OCI-M1 (cell line): ENCODE measurements at regions not wholly inside any gene's neighbourhood (a gene's known extent, or its start where the extent isn't known, plus 50 kb on each side); places are given as distances from the start of the nearest gene placed in this dataset.
A peak's percentile ranks its signal among the peaks of the same experiment; 100 is the strongest.
"Not testable (repeated sequence)": the region's sequence is repeated elsewhere in the genome, so short reads cannot be mapped to it uniquely, and the experiment has no call there.

Experiments used
- DNase-seq: peaks from one replicate; lab custom pipeline; 2025; lab: John Stamatoyannopoulos, UW

DNA sequence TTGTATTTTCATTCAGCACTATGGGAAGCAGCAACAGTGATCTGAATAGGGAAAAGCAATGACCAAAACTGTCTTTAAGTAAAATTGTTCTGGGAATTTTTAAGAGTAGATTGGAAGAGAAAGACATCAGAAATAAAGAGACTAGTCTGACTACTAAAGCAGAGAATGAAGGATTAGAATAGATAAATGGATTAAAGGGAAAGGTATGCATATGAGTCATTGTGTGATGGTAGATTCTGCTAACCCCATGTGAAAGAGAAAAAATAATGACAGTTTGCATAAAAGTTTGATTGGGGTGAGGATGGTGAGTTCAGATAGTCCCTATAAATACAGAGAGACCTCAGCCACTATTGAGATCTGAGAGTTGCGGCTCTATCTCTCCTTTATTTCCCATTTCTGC is 139.6 kb upstream of the DCC start:
- DNase-seq: no peak

DNA sequence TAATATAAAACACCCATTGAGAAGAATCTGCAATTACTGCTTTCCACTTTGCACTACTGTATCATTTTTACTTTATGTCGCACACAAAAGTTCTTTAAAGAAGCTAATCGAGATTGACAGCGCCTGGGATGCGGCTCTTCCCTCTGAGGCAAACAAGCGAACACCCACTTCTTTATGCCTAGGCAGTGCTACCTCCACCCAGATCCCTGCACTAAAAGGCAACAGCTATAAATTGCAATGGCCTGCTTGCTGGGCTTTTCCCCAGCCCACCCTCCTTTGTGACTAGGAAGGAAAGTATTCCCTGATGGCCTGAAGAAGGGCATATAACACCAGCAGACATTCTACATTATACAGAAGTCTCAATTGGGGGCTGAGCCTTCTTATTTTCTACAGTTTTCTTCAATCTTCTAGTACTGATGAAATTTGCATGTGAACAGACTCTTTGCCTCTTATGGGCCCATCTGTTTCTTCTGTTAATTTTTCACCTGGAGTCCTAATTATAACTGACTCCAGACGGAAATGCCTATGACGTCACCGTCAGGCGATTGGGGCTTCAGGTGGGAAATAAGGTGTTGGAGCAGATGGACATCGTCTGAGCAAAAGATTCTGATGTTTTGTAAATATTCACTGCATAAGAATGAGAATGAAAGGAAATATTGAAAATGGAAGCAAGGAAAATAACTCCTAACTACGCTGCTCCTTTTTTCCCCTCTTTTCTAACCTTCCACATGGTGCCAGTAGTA is 138.9 kb upstream of the DCC start:
- DNase-seq: no peak

DNA sequence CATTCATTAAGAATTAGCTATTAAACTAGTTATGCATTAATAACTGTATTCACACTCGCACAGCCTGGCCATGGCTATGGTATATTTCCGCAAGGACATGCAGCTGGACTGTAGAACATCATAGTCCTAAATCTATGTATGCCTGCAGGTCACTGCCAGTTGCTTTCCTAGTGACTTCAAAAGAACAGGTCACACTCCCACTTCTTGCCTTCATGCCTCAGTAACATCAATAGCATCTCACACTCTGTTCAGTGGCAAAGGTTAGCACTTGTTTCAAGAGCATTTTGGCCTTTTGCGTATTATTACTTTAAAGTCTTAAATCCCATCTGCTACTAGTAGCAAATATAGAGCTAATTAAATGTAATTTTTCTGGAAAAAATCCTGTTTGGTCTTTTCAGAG is 131.4 kb upstream of the DCC start:
- no peak for DNase-seq

DNA sequence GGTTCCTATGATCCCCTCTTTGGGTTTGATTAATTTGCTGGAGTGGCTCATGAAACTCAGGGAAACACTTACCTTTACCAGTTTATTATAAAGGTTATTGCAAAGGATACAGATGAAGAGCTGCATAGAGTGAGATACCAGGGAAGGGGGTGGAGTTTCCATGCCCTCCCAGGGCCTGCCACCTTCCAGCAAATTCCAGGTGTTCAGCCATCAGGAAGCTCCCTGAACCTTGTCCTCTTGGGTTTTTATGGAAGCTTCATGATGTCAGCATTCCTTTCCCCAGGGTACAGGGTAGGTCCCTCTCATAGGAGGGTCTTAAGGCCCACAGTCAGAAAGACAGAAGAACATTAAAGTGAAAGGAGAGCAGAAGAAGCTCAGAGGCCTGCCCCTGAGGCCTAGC is 123.9 kb upstream of the DCC start:
- DNase-seq: no peak

DNA sequence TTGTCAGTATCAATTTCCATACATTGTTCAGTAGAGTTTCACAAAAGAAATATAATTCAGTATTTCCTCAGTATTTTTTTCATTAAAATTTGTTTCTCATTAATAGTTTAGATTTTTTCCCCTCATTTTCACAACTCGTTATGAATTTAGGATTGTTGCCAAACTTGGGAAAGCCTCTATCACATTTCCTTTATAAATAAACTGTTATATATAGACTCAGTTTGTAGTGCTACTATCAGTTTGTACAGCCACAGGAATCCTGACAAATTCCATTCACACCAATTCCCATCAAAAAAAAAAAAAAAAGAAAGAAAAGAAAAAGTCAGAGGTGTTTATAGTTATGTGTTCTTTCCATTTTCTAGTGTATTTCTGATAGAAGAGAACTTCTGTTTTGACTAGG is 123.3 kb upstream of the DCC start:
- DNase-seq: no peak

DNA sequence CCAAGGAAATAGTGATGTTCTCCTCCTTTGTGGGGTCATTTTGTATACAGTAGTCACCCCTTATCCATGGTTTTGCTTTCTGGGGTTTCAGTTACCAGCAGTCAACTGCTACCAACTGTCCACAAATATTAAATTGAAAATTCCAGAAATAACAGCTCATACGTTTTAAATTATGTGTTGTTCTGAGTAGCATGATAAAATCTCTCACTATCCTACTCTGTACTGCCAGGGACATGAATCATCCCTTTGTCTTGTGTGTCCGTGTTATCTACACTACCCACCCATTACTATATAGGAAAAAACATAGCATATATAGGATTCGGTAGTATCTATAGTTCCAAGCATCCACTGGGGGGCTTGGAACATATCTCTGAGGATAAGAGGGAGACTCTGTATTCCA is 120.9 kb upstream of the DCC start:
- no peak for DNase-seq

DNA sequence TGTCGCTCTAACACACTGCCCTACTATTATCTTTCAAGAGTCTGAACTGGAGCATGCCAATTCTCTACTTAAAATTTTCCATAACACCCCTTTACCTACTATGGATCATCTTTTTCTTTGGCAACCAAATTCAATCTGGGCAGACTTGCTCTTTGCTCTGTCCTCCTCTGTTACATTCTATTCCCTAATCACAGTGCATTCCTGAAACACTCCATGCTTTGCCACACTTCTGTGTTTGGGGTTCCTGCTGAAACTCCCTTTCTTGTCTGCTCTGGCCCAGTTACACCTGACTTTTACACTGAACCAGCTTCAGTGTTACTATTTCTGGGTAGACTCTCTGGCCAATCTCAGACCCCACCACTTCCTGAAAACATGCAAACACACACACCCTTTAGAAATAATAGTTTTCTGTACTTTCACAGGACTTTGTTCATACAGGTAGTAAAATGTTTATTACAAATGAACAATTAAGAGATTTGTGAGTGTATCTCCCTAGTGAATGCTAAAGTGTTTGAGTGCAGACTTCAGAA is 119.9 kb upstream of the DCC start:
- DNase-seq: no peak

DNA sequence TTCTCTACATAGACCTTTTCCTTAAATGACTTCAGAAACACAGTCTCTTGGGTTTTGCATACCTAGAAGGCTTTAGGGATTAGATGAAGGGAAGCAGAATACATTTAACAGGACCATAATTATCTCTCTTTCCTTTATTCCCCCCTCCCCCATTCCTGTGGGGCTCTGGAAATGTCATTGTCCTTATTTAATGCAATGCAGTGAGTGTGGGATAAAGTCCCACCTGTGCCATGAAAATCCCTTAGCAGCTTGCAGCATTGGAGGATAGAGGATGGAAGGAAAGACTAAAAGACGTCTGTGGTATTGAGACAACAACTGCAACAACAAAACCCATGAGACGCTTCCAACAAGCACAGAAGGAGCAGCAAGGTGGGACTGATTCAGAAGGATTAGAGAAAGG is 117.8 kb upstream of the DCC start:
- no peak for DNase-seq

DNA sequence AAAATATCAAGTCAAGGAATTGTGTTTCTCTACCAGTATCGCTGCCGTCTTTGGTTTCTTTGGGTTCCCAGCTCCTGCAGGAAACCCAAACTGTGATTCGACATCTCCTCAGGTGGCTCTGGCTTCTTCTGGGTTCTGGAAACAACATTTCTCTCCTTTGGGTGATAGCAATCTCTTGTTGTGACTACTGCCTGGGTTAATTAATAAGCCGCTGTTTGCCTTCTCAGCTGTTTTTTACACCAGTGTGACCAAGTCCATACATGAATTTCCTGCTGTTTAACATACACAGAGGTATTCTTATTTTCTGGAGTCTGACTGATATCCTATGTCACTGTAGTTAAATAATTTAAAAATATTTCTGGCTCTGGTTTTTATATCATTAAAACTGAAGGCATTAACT is 112.5 kb upstream of the DCC start:
- no peak for DNase-seq

DNA sequence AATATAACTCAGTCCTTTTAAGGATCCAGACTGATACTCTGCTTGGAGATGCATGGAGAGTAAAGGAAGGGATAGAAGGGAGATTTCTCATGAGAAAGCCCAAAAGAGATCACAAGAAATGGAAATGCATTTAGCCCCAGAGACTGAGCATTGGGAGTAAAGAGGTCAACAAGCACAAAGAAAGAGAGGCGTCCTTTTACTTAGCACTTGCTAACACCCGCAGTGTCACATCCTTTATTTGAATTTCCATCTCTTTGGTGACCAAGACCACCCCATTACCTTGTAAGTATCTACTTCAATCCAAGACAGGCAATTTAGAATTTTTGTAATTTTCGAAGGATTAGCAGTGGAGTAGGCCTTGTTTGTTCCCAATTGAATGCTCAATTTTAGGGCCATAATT is 111.8 kb upstream of the DCC start:
- DNase-seq: no peak

DNA sequence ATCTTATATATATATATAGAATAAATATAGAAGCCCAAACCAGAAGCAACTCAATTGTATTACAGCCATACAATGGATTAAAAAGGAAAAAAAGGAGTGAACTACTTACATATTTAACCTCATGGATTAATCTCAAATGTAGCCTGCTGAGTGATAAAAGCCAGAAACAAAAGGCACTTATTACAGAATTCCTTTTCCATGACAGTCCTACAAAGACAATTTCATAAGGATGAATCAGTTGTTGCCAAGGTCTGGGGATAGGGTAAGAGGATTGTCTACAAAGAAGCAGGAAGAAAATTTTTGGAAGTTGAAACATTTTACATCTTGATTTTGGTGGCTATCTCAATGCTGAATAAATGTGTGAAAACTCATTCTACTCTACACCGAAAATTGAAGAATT is 103.9 kb upstream of the DCC start:
- no peak for DNase-seq

DNA sequence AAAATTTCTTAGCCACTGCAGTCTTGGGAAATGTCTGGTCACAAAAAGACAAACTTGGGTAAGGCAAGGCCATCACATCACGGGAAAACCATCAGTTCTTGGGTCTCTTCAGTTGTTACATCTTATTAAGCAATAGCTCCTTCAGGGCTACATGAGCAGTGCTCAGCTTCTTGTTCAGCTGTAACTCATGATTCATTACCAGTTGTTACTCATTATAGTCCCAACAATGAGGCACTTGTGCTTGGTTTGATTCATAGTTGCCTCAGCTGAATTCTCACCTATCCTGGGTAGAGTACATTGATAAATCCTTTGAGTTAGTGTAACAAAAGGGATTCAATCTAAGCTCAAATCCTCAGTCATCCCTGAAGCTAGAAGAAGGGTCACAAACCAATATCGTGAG is 102.4 kb upstream of the DCC start:
- no peak for DNase-seq

DNA sequence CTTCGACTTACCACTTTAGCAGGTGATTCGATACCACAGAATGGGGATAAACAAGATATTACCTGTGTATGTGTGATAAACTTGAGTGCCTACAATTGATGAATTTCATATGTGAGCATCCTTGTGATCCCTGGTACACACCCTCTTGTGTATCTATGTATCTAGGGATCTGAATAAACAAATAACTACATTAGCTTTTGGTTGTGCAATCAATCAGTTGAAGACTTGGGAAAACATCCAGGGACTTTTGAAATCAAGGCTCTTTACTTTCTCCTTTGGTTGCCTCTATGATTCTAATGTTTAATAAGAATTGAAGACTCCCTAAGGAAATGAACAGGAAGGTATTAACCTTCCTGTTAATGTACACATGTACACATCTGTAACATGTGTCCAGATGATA is 97.3 kb upstream of the DCC start:
- no peak for DNase-seq

DNA sequence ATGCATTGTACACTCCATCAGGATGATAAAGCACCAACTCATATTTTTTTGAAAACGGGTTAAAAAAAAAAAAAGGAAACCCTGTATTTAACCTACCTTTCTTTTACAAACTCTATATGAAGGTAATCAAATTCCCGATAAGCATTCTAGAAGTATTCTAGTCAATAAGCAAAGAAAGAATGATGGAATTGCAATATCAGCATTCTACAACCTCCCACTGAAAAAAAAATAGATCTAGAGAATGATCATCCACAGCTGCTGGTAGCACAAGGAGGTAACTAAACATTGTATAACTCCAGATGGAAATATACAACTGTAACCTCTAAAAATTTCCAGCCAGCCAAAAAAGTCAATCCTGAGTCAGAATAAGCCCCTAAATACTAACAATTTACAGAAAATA is 95.3 kb upstream of the DCC start:
- no peak for DNase-seq

DNA sequence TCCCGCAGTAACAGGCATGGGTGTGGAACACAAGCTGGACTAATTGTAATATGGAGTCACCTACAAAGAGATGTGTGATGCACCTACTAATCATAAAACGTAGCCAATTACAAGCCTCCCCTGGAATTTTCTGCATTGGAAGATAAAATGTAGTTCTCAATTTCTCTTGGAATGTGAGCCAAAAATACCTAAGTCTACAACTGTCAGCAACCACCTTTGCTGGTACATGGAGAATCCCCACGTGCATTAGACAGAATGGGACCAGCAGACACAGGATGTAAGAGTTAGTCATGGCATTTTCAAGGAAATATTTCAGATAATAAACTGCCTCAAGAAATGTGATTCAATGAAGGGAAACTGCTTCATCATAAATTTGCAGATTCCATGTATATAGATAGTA is 85.6 kb upstream of the DCC start:
- no peak for DNase-seq

DNA sequence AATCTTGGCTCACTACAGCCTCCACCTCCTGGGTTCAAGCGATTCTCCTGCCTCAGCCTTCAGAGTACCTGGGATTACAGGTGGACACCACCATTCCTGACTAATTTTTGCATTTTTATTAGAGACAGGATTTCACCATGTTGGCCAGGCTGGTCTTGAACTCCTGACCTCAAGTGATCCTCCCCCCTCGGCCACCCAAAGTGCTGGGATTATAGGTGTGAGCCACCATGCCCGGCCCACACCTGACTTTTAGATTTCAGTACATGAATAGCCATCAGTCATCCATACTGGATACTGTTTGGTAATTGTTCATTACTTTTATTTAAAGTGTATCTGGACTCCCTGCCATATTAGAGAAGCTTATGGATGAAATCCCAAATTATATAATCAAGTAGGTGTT is 82.6 kb upstream of the DCC start:
- not testable (repeated sequence) for DNase-seq

DNA sequence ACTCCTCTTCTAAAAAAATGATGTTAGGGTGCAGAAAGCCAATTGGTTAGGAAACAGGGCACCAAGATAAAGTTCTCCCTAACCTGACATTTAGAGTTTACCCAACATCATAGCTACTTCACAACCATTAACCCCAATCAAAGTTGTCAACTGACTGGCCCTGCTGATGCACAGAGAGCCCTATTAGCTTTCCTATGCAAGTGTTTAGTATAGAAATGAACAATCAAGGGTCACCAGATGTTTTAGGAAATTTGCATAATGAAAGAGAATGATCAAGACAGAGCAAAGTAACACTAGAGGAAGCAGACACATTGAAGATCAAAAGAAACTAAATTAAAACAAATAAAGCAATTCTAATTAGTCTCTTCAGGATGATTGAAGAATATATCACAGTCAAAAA is 64.2 kb upstream of the DCC start:
- no peak for DNase-seq

DNA sequence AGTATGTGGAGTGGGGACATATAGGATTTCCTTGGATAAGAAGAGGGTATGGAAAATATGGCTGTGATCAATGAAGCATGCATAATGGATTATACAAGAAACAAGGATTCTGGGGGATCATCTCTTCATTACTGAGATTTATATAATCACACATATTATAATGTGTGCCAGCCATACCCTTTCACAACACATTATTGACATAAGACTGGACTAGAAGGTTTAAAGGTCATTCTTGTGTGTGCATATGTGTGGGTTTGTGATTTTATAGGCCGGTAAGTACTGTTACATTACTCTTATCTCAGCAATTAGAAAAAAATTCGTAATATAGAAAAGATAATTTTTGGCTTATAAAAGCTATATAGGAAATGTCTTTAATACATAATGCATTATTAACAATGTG is 62.2 kb upstream of the DCC start:
- DNase-seq: no peak

DNA sequence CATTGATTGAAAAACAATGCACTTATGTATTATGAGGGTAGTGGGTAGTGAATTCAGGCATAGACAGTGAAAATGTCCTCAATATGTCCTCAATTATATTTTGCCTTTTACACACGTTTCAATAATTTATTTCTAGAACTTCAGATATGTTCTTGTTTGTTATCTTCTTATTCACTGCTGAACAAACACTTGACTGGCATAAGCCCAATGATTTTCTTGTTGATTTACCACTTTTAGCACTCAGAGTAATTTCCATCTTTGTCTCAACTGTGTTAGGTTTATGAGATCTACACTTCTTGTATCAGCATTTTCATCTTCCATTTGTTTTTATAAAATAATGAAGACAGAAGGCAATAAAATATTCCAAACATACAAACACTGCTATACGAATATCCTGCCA is 61.8 kb upstream of the DCC start:
- DNase-seq: no peak

DNA sequence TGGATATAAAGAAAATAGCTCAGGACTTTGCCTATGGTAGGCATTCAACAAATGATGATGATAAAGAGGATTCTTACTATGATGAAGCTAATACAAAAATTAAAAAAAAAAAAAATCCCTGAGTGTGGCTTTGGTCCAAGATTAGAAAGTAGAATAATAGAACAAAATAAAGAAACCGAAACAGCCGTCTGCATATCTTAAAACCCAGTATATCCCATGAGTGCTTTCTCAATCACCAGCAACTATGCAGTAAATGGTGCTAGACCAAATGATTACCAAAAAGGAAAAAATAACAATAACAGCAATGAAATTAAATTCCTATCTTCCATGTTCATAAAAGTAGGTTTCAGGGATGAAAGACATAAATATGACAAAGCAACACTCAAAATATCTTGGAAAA is 59.3 kb upstream of the DCC start:
- no peak for DNase-seq

DNA sequence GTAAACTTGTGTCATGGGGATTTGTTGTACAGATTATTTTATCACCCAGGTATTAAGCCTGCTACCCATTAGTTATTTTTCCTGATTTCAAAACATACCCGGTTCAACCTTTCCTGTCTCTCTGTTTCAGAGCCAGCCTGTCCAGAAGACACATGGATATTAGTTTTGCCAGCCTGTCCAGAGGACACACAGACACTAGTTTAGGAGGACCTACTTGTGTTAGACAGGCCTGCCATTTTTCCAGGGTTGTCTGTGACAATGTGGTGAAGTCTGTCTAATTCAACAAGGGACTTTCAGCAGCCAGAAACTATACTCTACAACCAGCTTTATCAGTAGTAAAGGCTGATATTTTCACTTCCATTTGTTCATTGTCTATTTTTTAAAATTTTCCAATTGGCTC is 56.1 kb upstream of the DCC start:
- no peak for DNase-seq

DNA sequence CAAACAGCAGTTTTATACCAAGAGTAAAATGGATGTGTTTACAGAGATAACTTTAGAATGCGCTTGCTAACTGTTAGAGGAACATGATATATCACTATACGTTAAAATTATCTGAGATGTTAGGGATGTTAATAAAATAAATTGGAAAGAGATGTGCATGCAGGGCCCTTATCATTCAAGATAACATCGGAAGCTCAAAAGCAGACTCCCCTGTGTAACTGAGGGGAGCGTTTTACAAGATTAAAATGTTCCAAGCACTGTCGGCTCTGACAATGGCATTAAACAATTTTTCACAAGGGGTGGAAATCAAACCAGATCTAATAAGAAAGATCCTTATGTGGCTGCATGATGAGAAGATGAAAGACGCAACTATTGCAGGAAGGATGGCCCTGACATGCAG is 53.3 kb upstream of the DCC start:
- DNase-seq: no peak

DNA sequence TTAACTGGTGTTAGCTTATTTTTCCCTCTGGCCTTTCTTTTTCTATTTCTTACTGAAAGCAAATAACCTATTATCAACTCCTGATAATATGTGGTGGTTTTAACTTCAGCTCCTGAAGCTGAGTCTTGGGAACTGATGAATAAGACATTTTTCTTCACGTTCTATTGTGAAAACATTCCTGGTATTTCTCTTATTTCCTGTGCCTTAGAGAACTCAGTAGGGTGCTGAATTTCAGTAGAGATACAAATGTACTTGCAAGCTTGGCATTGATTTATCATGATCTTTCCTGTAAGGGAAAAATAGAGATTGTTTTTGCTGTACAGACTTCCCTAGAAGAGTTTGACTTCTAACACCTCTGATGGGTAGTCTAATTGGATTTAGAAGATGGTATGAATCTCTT is 52.8 kb upstream of the DCC start:
- no peak for DNase-seq

DNA sequence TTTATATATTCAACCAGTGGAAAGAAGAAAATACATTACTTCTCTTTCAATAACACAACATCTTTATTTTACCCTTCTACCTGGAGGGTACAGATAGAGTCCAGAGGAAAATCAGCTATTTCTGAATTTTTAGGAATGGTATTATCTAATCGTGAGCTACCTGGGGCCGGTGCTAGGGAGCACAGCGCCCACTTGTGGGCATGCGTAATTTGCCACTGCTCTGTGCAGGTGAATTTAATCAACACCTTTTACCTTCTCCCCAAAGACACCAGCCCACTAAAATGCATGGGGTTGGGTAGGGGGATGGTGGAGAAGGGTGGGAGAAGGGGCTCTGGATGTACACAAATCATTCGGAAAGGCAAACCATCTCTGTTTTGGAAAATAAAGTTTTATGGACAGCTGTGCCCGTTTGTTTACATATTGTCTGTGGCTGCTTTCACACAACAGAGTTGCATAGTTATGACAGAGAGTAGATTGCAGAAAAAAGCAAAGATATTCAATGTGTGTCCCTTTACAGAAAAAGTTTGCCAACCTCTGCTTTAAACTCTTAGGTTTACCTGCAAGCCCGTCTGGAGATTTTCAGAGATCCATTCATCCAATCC is 51.5 kb upstream of the DCC start:
- peak; percentile 36 for DNase-seq
